Left kidney (tissue), 1 donor: ENCODE measurements at regions not wholly inside any gene's neighbourhood (a gene's known extent, or its start where the extent isn't known, plus 50 kb on each side); places are given as distances from the start of the nearest gene placed in this dataset.
A peak's percentile ranks its signal among the peaks of the same experiment; 100 is the strongest.

Experiments used
- DNase-seq: peaks from one replicate; pipeline ENCODE4 v3.0.0-alpha.2; 2013

- DNase-seq: no peak
Measured at GRCh38 chr12:93245543-93245942, 132.2 kb upstream of the NUDT4 start.

- DNase-seq: no peak
Measured at GRCh38 chr12:93247313-93247991, 130.3 kb upstream of the NUDT4 start.

DNA sequence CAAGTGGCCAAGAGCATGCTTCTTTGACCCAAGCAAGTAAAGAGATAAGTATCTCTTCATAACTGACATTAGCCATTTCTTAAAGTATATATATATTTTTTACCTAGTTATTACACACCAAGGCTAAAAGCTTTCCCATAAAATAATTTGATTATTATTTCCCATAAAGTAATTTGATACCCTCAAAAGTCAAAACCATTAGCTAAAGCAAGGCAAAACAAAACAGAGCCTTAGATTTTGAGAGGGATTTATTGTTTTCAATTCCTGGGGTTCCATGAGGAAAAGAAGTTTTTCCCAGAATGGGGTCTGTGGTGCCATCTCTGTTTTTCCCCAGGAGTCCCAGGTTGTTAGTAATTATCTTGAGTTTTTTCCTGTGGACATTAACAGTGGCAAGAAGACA, 125.5 kb upstream of the NUDT4 start:
- no peak for DNase-seq

GRCh38 chr12:93254911-93255310, 122.8 kb upstream of the NUDT4 start:
- DNase-seq: no peak

- no peak for DNase-seq
Measured at GRCh38 chr12:93256256-93256969, 121.3 kb upstream of the NUDT4 start.

DNA sequence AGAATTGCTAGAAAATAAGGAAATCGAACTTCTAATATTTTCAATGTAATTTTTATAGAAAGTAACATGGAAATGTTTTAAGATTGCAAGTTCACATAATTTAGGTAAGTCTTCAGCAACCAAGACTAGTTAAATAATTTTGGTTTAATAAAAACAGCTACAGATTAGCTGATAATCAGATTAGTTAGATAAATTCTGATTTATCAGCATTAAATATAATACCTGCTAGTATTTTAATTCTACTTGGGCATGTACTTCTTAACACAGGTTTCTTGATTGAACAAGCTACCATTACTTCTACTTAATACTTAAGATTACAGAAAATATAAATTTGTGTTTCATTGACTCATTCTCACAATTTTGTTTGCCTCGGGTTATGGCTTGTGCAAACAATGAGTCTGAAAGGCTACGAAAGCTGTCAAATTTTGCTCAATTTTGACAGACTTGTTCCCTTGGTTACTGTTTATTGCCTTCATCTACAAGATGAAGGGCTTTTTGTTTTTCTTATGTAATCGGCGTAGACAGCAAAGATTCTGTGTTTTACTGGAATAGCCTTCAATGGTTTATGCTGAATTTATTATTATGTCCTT, 116.1 kb upstream of the NUDT4 start:
- DNase-seq: no peak

- DNase-seq: no peak
Measured at GRCh38 chr12:93272997-93273396, 104.7 kb upstream of the NUDT4 start.

DNA sequence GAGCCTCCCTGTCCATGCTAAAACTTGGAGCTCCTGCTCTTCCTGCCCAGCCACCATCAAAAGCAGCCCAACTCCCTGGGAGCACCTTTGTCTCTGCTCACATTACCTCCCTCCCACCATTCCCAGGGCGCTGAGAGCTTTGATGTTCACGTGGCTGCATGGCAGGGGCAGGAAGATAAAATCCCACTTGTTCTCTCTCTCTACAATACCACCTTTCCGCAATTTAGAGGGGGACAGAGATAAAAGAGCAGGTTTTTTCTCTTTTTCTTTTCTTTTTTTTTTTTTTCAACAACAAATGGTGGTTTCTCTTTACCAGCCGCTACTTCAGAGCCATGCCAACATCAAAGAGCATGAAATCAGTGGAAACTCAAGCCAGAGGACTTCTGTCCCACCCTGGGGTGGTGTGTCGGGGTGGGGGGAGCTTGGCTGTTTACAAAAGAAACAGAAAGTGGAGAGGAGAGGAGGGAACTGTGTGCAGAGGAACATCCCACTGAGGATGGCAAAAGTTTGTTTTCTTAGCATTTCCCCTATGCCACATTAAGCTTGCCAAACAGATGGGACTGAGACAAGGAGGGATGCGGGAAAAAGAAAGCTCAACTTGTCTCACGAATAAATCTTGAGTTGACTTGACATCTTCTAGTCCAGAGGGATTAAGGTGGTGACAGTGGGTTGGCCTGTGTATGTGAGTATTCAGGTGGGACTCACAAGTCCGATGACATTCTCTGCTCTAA, 103.7 kb upstream of the NUDT4 start:
- peak; percentile 47 for DNase-seq

- peak; percentile 19 for DNase-seq
Measured at GRCh38 chr12:93274937-93275336, 102.8 kb upstream of the NUDT4 start.

DNA sequence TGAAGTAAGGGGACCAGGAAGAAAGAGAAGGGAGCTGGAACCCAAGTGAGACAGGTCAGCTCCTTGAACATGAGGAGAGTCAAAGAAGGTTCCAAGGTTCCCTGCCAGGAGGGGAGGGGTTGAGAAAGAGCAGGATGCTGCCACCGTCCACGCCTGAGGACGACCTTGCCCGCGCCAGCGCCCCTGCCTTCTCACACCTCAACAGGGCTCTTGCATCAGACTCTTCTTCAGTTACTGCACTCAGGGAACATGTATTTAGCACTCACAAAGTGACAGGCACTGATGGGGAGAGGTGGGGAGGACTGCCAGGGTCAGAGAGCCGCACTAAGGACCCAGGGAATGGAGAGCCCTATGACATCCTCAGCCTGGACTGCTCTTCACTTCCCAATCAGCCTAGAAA, 102.1 kb upstream of the NUDT4 start:
- no peak for DNase-seq

DNA sequence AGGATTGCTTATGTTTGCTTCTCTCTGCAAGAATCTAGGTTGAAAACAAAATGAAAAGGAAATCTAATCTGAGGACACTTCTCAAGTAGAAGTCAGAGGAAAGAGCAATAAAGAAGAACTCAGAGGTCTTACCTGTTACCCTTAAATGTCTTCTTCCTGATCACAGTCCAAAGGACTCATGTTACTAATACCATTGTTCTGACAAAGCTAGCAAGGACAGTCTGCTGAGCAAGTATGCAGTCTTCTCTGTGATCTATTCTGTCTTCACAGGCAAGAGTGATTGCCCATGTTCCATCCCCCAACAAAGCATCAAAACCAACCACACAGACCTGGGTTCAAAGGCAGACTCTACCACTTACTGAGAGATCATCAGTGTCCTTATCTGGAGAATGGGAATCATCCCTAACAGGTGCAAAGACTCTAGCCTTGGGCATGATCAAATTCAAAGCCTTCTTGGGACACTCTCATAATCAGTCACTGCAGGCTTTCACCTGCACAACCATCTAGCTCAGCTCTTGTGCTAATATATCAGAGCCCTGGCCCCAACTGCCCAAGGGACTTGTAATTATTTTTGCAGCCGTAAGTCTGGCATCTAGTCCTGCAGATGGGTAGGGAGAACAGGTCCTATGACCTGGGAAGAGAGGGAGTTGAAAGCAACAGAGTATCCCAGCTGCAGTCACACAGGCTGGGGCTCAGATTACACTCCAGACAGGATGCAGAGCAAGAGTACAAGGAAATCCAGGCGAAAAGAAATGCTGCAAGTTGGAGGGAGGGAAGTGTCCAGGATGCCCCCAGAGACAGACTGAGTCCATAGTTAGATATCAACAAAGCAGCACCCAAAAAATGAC, 97.9 kb upstream of the NUDT4 start:
- peak; percentile 21 for DNase-seq

GRCh38 chr12:93287149-93287548, 90.6 kb upstream of the NUDT4 start:
- DNase-seq: no peak

- DNase-seq: no peak
Measured at GRCh38 chr12:93288626-93289025, 89.1 kb upstream of the NUDT4 start.

DNA sequence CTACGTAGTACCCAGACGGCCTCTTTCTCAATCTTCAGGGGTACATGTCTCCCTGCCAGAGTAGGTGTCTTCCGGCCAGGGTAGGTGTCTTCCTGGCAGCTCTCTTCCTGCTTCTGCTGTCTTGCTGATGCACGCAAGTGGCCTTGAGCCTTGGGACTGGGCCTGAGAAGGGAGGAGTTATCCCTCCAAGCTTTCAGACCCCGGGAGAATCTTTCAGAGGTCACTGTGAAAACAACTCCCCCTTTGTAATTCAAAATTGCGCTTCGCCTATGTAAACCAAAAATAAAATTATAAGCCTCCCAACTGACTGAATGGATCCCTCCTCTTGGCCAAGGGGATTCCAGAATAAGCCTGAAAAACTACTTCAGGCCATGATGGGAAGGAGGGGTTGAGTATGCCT, 87.3 kb upstream of the NUDT4 start:
- DNase-seq: no peak

DNA sequence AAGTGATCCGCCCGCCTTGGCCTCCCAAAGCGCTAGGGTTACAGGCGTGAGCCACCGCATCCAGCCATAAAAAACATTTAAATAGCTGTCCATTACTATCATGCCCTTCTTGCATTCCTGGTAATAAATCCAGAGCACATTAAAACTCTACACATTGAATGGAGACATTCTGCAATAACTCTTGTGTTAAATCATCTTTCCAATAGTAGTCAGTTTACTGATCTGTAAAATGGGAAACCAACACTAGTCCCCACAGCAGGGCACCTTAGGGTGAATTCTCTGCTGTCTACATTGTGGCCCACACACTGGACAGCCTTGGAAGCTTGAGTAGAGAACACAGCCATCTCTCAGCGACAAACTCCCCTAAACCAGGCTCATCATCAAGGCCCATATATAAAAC, 85.5 kb upstream of the NUDT4 start:
- no peak for DNase-seq

GRCh38 chr12:93292731-93293566, 84.8 kb upstream of the NUDT4 start:
- DNase-seq: no peak

- DNase-seq: no peak
Measured at GRCh38 chr12:93297032-93297431, 80.7 kb upstream of the NUDT4 start.

- no peak for DNase-seq
Measured at GRCh38 chr12:93297536-93297935, 80.2 kb upstream of the NUDT4 start.

DNA sequence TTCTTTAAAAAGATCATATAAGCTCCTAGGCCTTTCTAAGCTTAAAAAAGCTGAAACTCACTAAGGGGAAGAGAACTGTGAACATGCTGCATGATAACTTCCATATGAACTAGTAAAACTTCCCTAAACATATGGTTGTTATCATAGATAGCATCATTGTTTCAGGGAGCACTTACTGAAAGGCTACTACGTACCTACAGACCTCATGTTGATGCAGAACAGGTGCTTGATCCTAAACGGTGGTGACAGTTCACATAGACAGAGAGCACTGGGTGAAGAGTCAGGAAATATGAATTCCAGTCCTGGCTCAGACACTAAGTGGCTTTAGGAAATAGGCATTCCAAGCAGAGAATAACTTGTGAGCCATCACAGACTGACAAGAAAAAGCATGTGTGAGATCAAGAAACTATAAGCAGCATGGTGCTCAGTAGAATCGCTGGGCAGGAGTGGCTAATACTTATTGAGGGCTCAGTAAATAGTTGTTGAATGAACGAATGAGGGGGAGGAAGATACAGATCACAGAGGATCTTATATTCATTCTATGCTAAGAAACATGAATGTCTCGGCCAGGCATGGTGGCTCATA, 78.4 kb upstream of the NUDT4 start:
- no peak for DNase-seq

GRCh38 chr12:93300611-93301021, 77.1 kb upstream of the NUDT4 start:
- DNase-seq: no peak
